Activated T-cell treated with anti-CD3 and anti-CD28 coated beads for 48 hours (primary cell): ENCODE measurements at regions not wholly inside any gene's neighbourhood (a gene's known extent, or its start where the extent isn't known, plus 50 kb on each side); places are given as distances from the start of the nearest gene placed in this dataset.

Source experiments
- DNase-seq: peaks from one replicate; pipeline ENCODE4 v3.0.0-alpha.2; 2020; ENCODE audit warnings: low read depth

DNA sequence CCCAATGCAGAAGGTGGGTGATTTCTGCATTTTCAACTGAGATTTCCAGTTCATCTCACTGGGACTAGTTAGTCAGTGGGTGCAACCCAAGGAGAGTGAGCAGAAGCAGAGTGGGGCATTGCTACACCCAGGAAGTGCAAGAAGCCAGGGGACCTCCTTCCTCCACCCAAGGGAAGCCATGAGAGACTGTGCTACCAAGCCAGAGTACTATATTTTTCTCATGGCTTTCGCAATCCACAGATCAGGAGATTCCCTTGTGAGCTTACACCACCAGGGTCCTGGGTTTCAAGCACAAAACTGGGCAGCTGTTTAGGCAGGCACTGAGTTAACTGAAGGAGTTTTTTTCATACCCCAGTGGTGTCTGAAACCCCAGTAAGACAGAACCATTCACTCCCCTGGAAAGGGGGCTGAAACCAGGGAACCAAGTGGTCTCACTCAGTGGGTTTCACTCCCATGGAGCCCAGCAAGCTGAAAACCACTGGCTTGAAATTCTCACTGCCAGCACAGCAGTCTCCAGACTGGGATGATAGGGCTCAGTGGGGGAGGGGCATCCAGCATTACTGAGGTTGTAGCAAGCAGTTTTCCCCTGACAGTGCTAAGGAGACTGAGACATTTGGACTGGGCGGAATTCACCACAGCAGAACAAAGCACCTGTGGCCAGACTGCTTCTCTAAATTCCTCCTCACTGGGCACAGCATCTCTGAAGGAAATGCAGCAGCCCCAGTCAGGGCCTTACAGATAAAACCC, 903.4 kb downstream of the TECRL start:
- DNase-seq: no peak

DNA sequence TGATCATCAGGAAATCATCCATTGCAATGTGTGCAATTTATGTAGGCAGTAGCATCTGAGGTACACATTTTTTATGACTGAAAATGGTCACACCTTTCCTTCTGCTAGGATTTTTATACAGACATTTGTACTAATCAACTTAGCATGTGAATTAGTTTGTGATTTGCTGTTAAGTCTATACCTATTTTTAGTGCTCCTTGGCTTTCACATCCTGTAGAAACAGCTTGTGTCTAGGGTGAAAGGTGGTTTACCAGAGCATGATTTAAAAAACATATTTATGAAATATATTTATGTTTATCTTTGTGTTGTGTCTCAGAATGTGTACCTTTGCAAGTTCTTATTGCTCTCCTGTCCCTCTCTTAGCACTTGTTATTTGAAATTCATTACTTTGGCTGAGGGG, 916.0 kb downstream of the TECRL start:
- no peak for DNase-seq

DNA sequence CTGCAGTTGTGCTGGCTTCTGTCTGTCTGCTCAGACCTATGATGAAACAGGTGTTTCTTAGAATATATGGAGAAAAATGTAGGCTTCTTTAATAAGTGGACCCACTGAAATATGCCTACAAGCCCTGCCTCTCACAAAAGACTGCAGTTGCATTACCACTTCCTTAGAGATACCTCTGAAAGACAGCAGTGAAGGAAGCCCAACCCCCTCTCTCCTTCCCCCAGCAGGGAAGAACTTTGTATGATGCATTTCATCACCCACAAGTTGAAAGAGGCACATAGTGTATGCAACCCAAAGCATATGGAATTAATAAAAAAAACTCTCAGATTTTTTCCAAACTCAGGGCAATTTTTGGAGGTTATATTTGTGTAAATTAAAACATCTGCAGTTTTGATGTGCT, 916.7 kb downstream of the TECRL start:
- no peak for DNase-seq

DNA sequence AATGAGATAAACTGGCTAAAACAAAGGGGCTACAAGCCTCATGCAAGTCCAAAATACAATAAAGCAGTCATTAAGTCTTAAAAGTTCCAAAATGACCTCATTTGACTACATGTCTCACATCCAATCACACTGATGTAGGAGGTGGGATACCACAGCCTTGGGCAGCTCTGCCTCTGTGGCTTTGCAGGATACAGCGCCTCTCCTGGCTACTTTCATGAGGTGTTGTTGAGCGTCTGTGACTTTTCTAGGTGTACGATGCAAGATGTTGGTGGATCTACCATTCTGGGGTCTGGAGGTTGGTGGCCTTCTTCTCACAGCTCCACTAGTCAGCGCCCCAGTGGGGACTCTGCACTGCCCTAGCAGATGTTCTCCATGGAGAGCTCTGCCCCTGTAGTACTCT, 944.9 kb downstream of the TECRL start:
- DNase-seq: no peak

DNA sequence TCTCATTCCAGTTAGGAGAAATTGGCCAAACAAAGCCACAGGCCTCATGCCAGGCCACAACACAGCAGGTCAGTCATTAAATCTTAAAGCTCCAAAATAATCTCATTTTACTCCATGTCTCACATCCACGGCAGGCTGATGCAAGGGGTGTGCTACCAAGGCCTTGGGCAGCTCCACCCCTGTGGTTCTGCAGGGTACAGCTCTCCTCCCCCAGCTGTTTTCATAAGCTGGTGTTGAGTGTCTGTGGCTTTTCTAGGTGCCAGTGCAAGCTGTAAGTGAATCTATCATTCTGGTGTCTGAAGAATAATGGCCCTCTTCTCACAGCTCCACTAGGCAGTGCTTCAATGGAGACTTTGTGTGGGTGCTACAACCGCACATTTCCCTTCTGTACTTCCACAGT, 949.2 kb downstream of the TECRL start:
- DNase-seq: no peak

DNA sequence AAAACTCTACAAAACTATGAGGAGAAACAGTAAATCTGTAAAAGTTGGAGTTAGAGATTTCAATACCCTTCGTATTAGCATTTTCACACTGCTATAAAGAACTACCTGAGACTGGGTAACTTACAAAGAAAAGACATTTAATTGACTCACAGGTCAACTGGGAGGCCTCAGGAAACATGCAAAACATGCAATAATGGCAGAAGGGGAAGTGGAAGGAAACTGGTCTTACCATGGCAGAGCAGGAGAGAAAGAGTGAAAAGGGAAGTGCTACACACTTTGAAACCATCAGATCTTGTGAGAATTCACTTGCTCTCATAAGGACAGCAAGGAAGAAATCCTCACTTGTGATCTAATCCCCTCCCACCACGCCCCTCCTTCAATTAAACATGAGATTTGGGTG, 949.9 kb downstream of the TECRL start:
- DNase-seq: no peak

DNA sequence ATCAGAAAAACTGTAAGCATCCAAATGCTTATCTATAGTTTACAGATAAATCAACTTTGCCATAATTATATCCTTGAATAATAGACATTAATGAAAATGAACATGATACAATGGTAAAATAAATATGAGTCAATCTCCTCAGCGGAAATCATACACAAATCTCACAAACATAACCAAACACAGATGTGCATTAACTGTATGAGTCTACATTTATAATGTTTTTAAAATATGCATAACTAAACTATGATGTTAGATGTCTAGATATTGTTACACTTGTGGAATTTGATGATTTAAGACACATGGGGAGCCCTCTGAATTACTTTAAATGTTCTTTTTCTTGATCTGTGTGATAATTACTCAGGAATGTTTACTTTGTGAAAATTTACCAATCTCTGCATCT, 951.2 kb downstream of the TECRL start:
- no peak for DNase-seq

DNA sequence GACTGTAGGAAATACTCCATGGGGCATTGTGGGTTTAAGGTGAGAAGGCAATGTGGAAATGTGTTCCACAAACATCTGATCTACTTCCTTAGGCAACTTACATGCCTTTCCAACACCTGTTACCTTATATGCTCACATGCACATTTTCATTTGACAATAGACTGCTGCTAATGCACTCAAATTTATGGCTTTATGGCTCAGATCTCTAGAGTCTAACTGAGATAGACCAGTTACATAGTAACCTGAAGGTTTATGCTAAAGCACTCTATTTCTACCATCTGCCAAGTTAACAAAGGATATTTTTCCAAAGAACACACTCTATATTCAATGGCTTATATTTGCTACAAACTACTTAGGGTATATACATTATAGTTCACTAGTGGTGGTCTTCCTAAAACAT, 969.0 kb downstream of the TECRL start:
- DNase-seq: no peak

DNA sequence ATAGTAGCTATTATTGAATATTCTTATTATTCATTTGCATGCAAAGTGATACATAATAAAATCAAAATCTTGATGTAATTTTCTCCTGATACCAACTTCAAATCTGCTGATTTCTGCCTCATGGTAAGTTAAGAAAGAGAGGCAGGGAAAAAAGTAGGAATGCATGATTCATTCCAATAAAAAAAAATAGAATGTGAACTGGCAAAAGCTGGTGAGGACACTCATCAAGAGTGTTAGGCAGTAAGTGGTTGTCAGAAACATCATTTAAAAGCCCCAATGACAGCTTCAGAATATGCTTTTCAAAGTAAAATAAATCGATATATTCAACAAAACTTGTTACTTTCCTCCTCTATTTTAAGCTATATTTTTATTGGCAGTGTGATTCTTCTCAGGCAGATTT, 979.1 kb downstream of the TECRL start:
- no peak for DNase-seq

DNA sequence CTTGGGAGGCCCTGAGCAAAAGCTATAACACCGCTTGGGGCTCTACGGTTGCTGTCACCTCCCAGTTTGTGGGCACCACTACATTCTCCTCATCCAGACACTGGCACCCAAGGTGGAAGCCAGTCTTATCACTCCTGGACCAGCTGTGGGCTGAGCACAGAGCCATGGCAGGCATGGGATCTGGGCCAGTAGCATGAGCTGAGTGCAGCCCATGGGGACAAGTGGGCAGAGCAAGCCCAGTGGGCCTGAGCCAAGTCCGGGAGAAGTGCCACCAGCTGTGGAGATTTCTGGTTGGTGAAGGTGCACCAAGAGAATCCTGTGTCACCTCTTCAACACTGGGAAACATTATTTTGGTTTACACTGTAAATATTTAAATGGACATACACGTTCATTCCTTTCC, 1013.0 kb downstream of the TECRL start:
- DNase-seq: no peak

DNA sequence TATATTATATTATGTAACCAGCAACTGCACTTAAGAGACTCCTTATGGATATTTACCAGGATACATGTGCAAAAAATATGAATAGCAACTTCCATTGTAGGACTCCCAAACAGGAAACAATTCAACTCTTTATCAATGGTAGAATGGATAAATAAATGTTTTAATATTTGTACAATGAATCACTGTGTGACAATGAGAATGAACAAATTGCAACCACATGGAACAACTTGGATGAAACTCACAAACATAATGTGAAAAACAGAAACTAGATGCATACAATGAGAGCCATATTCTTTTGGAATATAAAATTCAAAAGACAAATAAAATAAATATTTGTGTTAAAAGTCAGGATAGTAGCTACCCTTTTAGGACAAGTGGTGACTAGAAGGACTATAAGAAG, 1015.7 kb downstream of the TECRL start:
- no peak for DNase-seq

DNA sequence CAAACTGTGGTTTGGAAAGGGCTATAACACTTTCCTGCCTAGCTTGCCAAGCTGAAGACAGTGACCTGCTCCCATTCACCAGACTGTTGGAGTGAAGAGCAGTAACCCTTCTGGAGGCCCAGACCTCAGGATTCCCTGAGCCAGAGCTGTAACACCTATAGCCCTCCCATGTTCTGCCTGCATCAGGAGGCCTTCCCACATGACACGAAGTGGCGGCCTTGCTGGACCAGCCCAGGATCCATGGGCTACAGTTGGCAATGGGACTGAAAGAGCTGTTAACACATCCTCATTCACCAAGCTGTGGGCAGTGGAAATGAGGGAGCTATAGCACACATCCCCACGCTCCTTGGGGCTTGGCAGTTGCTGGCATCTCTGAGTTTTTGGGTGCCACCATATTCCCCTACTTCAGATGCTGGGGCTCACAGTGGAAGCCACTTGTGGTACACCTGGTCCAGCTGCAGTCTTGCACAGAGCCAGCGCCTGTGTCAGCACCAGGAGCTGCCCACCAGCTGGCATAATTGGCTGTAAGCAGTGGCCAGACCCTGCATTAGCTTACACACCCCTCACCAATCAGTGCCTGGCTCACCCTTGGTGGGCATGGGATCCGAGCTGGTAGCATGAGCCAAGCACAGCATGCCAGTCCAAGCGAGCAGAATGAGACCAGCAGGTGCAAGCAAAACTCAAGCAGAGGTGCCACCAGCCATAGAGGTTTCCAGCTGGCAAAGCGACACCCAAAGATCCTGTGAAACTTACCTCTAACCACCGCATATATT, 1029.3 kb downstream of the TECRL start:
- DNase-seq: no peak

DNA sequence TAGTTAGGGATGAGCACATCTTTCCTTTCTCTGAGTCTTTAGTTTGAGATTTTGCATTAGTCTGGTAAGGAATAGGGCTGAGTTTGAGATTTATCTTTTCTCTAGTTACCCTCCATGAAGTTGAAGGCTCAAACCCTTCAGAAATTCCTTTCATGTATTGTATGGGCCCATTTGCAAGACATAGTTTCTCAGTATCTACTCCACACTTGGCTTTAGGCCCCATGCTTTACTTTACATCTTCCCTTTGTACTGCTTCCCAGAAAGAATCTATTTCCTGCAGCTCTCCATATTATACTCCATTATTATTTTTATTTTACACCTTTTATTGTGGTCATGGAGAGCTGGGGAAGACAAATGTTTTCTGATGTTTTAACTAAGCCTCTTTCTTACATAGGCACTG, 1038.2 kb downstream of the TECRL start:
- no peak for DNase-seq

DNA sequence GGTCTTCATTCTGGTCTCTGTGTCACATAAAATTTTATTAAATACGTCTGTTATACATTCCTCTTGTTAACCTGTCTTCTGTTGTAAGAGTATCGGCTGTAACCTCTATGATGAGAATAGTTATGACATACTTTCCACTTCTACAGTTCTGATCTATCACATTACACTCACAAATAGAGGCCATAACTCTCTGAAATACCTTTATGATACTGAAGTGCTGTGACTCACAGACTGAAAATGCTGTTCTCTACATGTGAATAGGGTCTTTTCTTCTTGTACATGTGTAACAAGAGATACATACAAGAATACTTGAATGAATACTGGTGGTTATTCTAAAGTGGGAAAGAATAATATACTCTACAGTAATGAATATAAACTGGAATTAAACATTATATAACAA, 1047.6 kb downstream of the TECRL start:
- no peak for DNase-seq

DNA sequence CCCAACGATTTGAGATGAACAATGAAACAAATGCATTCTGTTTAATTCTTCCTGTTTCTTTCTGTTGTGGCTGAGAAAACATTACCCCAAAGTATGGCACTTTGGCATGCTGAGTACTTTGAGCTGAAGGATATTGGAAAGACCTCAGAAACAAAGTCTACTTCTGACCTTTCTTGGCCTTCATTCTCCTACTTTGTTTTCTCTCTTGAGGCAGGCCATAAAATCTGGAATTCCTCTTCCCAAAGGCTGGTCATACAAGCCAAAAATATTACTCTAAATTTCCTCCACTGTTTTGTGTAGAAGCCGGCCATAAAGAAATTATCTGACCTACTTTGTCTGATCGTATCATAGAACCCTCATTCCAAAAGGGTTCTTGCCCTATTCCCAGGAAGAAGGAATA, 1048.2 kb downstream of the TECRL start:
- DNase-seq: no peak

DNA sequence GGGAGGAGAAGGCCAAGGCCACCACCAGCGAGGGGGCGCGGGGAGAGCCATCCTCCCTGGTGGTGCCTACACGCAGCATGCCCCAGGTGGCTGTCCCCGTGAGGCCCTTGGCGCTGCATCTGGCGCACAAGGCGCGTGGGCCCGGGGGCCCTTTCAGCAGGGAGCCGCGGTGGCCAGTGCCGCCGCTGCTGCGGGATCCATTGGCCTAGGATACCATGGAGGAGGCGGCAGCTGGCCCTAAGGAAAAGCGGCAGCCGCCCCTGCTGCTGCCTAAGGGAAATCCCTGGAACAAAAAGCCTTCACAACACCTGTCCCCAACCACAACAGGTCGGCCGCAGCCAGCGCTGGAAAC, 1059.6 kb downstream of the TECRL start:
- DNase-seq: no peak

DNA sequence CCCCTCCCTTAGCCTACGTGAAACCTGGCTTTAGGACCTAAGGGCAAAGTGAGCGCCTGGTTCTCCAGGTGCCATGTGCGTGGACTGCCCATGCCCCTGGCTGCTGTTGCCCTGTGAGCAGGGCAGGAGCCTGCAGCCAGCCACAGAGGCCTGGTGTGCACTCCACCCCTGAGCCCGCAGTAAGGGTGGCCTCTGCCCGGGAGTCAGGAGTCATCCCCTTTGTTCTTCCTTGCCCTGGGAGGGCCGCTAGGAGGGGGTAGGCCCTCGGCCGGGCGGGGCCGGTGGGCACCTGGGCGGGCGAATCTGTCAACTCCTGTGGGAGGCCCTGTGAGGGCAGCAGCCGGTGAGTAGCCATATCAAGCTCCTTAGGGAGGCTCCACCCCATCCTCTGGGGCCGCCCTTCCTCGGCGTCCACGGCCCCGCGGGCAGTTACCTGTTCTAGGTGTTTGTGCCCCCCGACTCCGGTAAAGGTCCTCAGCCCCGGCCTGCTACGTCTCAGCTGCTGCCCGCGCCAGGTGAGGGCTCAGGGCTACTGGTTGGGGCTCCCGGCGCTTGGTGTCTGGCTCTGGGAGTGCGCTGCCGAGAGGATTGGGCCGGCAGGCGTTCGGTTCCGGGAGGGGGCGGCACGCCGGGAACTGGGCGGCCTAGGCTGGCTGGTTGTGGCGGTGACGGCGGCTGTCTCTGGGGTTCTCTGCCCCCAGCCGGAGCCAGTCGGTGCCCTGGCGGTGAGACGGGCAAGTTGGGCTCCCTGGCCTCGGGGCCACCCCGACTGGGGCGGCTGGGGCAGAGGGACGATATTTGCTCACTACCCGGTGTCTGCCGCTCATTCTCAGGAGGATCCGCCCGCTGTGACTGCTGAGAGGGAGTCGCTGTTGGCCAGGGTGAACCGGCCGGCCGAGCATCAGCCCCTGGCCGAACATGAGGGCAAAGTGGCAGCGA, 1060.2 kb downstream of the TECRL start:
- DNase-seq: no peak

DNA sequence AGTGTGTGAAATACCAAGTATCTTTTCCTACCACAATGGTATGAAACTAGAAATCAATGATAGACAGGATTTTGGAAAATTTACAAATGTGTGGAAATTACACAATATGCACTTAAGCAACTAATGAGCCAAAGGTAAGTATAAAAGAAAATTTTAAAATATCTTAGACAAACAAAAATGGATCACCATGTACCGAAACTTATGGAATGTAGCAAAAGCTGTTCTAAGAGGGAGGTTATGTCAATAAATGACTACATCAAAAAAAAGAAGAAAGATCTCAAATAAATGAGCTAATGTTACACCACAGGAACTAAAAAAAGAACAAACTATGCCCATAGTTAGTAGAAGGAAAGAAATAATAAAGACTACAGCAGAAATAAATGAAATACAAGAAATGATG, 1084.1 kb downstream of the TECRL start:
- no peak for DNase-seq

DNA sequence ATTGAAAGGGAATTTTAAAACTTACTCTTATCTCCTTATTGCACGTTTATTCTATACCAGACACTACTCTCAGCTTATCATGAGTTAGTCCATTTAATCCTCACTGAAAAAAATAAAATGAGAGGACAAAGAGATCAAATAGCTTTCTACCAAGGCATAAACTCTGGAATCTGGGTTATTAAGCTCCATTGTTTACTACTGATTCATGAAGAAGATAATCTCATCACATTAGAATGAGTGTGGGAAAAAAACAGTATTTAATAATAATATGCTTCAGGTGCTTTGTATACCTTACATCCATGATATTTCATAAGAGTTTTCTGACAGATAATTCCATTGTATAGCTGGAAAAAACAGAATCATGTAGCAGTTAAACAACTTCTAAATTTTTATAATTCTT, 1092.6 kb downstream of the TECRL start:
- DNase-seq: no peak

DNA sequence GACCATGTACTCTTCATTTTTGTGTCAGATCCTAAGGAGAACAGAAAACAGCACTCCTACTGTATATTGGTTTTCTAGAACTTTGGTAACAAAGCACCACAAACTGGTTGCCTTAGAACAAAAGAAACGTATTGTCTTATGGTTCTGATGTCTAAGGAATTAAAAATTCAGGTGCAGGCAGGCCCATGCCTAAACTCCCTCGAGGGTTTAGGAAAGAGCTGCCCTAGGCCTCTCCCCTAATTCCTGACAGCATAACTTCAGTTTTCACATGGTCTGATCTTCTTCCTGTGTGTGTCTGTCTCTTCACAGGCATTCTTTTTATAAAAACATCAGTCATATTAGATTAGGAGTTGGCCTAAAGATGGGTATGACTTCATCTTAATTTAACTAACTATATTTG, 1093.6 kb downstream of the TECRL start:
- DNase-seq: no peak

DNA sequence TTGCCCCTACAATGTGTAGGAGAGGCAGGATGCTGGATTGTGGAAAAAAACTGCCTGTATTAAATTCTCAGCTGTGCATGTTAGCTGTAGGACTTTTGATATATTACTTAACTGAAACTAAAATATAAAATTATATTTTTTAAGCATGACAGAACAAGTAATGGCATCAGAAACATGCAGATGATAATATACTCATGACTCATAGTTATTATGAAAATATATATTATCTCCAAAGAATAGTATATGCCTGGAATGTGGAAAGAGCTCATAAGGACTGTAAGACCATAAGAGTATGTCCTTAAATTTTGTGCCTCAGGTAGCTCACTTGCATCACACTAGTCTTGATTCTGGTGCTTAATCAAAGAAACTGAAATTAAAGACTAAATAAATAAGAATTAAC, 1100.6 kb downstream of the TECRL start:
- no peak for DNase-seq

DNA sequence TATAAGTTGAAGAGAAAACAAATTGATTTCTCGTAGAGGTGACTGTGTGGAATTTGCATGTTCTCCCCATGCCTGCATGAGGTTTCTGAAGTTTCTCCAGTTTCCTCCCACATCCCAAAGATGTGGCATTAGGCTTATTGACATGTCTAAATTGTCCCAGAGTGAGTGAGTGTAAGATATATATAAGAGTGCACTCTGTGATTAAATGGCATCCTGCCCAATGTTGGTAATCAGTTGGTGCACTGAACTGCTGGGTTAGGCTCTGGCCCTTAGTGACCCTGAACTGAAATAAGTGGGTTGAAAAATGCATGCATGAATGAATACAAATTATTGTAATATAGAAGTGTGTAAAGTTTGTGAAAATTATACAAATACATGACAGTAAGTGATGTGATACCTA, 1106.5 kb downstream of the TECRL start:
- DNase-seq: no peak

DNA sequence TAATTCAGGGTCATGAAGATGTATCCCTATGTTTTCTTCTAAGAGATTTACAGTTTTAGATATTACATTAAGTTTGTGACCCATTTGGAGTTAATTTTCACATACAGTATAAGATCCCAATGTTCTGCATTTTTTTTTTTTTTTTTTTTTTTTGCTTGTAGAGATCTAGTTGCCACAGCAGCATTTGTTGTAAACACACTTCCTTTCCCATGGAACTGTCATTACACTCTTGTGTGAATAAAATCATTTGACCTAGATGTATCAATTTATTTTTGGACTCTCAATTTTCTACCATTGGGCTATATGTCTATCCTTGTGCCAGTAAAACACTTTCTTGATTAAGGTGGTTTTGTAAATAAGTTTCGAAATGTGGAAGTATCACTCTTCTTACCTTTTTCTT, 1107.2 kb downstream of the TECRL start:
- DNase-seq: no peak
